Endothelial cell of umbilical vein (primary cell): ENCODE measurements at regions not wholly inside any gene's neighbourhood (a gene's known extent, or its start where the extent isn't known, plus 50 kb on each side); places are given as distances from the start of the nearest gene placed in this dataset.

Experiments
- BruUV-seq: library from RNA; stranded (reverse); fragments of 400-500 nt; replicated peaks from 2 replicates; lab custom pipeline; 2021; lab: Mats Ljungman, UMichigan
- CTCF ChIA-PET: fragments of 300-600, 350-600 bp; sonication (Branson Sonifier 250); formaldehyde crosslinking; loops from one replicate; lab custom pipeline; 2021; ENCODE audit warnings: antibody characterized with exemption, inconsistent platforms; lab: Charles Lee
- POLR2A ChIA-PET: fragments of 300-600, 350-600 bp; sonication (Branson Sonifier 250); formaldehyde crosslinking; loops from one replicate; lab custom pipeline; 2021; ENCODE audit warnings: antibody characterized with exemption, inconsistent platforms; lab: Charles Lee
- DNase-seq: peaks from one replicate; pipeline ENCODE4 v3.0.0-alpha.2; 2011; ENCODE audit warnings: low read depth, low spot score
- FAIRE-seq: peaks from 2 replicates; lab custom pipeline; 2011; peaks lifted over from hg19 to GRCh38; lab: Jason Lieb, UNC
- H2AFZ ChIP-seq: 2 replicates; pipeline ENCODE4 v1.6.0; 2012; ENCODE audit warnings: low read depth, low read length, control low read depth, inconsistent platforms
- H3K27ac ChIP-seq: 2 replicates; pipeline ENCODE4 v1.5.1; 2011; ENCODE audit warnings: low read depth, mild to moderate bottlenecking, control low read depth, low read length, moderate library complexity; ENCODE audit not compliant: insufficient read depth
- H3K27me3 ChIP-seq, 2 experiments: 2 replicates each; pipeline versions ENCODE4 v1.6.0 to v1.6.1; 2011; ENCODE audit warnings: low read length in 2 of 2, mixed read lengths in 1 of 2; ENCODE audit not compliant: control insufficient read depth in 2 of 2, insufficient read depth in 2 of 2
- H3K36me3 ChIP-seq, 2 experiments: 2 replicates in 1 of 2; 3 replicates in 1 of 2; pipeline ENCODE4 v1.5.1; 2011; ENCODE audit warnings: low read length in 2 of 2, mild to moderate bottlenecking in 1 of 2, moderate library complexity in 1 of 2; ENCODE audit not compliant: control insufficient read depth in 2 of 2, insufficient read depth in 2 of 2; ENCODE audit errors: extremely low read depth in 1 of 2
- H3K4me1 ChIP-seq: 3 replicates; pipeline ENCODE4 v1.5.1; 2011; ENCODE audit warnings: mild to moderate bottlenecking, low read length; ENCODE audit not compliant: control insufficient read depth, insufficient read depth; ENCODE audit errors: extremely low read depth
- H3K4me2 ChIP-seq: 2 replicates; pipeline ENCODE4 v1.6.1; 2011; ENCODE audit warnings: low read length, control low read depth, mixed read lengths; ENCODE audit not compliant: insufficient read depth
- H3K4me3 ChIP-seq, 3 experiments: fragments of 200-600 bp in 1 of 3; sonication (generic), shearing (Covaris generic) in 1 of 3; replicated peaks in 1 of 3; 2 replicates each; pipeline ENCODE4 v1.5.1; 2011 to 2016; ENCODE audit warnings: control low read depth in 3 of 3, low read length in 3 of 3, mild to moderate bottlenecking in 2 of 3, inconsistent platforms in 1 of 3, low read depth in 1 of 3, moderate library complexity in 1 of 3; ENCODE audit not compliant: insufficient read depth in 1 of 3
- H3K79me2 ChIP-seq: 2 replicates; pipeline ENCODE4 v1.6.0; 2012; ENCODE audit warnings: low read length, inconsistent platforms; ENCODE audit not compliant: control insufficient read depth, insufficient read depth
- H3K9ac ChIP-seq: replicated peaks from 2 replicates; pipeline ENCODE3; 2011; ENCODE audit warnings: low read length, control low read depth; ENCODE audit not compliant: insufficient read depth; ENCODE audit errors: extremely low read depth
- H3K9me1 ChIP-seq: replicated peaks from 3 replicates; pipeline ENCODE4 v1.6.0; 2011; ENCODE audit warnings: mild to moderate bottlenecking, low read length; ENCODE audit not compliant: control insufficient read depth, insufficient read depth; ENCODE audit errors: extremely low read depth
- H3K9me3 ChIP-seq: replicated peaks from 2 replicates; pipeline ENCODE4 v1.5.1; 2012; ENCODE audit warnings: low read length, inconsistent platforms; ENCODE audit not compliant: control insufficient read depth, insufficient read depth
- H4K20me1 ChIP-seq: replicated peaks from 2 replicates; pipeline ENCODE3; 2011; ENCODE audit warnings: mild to moderate bottlenecking, low read length; ENCODE audit not compliant: control insufficient read depth, insufficient read depth; ENCODE audit errors: extremely low read depth
- EZH2 ChIP-seq: IDR thresholded peaks from 2 replicates; pipeline ENCODE4 v1.6.1; 2012; ENCODE audit warnings: borderline replicate concordance, low read depth, mild to moderate bottlenecking, moderate library complexity, low read length, inconsistent platforms; ENCODE audit not compliant: severe bottlenecking
- FOS ChIP-seq: IDR thresholded peaks from 2 replicates; pipeline ENCODE4 v1.6.1; 2011; ENCODE audit warnings: mild to moderate bottlenecking, low read length, moderate library complexity, borderline replicate concordance; ENCODE audit not compliant: insufficient read depth
- GATA2 ChIP-seq: IDR thresholded peaks from 2 replicates; pipeline ENCODE4 v1.7.0; 2011; ENCODE audit warnings: low read depth, mild to moderate bottlenecking, moderate library complexity, mixed read lengths, low read length; ENCODE audit not compliant: insufficient read length, insufficient read depth
- JUN ChIP-seq: IDR thresholded peaks from 2 replicates; pipeline ENCODE4 v1.6.1; 2011; ENCODE audit warnings: borderline replicate concordance, low read depth; ENCODE audit not compliant: insufficient read length, insufficient read depth
- MYC ChIP-seq: IDR thresholded peaks from one replicate; pipeline ENCODE4 v1.6.1; 2011; ENCODE audit warnings: mild to moderate bottlenecking, low read depth, low read length
- POLR2A ChIP-seq: IDR thresholded peaks from 2 replicates; pipeline ENCODE4 v1.6.1; 2012; ENCODE audit warnings: low read depth, mild to moderate bottlenecking, control low read depth, low read length
- POLR2AphosphoS5 ChIP-seq: IDR thresholded peaks from 2 replicates; pipeline ENCODE4 v1.6.1; 2012; ENCODE audit warnings: low read depth, mild to moderate bottlenecking, control low read depth, low read length, moderate library complexity; ENCODE audit not compliant: insufficient read depth
- dilution Hi-C: fragments of 300-500 bp; cut with MboI; formaldehyde crosslinking; loops from one replicate; pipeline ENCODE4 v1.15.0; 2019; ENCODE audit warnings: low sequenced_read_pairs; ENCODE audit not compliant: extremely low pct_ligation_motif_present
- intact Hi-C: fragments of 100-400 bp; cut with micrococcal nuclease; formaldehyde crosslinking; loops from one replicate; pipeline ENCODE4 v1.10.0; 2022
- TF ChIP-seq, protein P1 (sequence below), 2 donors: IDR thresholded peaks; 1 replicate in 1 of 2; 2 replicates in 1 of 2; pipeline ENCODE4 v1.5.1; 2011; ENCODE audit warnings: low read length in 2 of 2, mild to moderate bottlenecking in 2 of 2, moderate library complexity in 2 of 2, control low read depth in 1 of 2, inconsistent platforms in 1 of 2, low read depth in 1 of 2; ENCODE audit not compliant: insufficient read depth in 1 of 2; ENCODE audit errors: extremely low read depth in 1 of 2
- TF ChIP-seq, protein P2 (sequence below): IDR thresholded peaks from 2 replicates; pipeline ENCODE4 v1.6.1; 2011; ENCODE audit not compliant: insufficient read depth, insufficient read length

DNA sequence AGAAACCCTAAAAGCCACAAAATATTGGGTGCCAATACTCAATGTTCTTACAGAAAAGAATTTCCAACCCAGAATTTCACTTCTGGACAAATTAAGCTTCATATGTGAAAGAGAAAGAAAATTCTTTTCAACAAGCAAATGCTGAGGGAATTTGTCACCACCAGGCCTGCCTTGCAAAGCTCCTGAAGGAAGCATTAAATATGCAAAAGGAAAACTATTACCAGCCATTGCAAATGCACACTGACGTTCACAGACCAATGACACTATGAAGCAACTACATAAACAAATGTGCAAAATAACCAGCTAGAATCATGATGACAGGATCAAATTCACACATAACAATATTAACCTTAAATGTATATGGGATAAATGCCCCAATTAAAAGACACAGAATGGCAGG, 187.9 kb upstream of the BTBD3 start:
- dilution Hi-C loops (no loop called here), intact Hi-C loops (no loop called here)
- no peak overlapping the region for H3K4me2 ChIP-seq
- H3K27me3 ChIP-seq, result no peaks in the 10 kb centered on the region
- DNase-seq, result no peak
- H3K9me3 ChIP-seq, result no peaks in the 10 kb centered on the region
- ChIA-PET POLR2A (no interaction called here), CTCF (no interaction called here)
- no peaks in the 10 kb centered on the region for H4K20me1 ChIP-seq
- H3K9me1 ChIP-seq, result no peaks in the 10 kb centered on the region
- no peak overlapping the region for H2AFZ ChIP-seq
- H3K4me3 ChIP-seq, result no peak overlapping the region
- no peak overlapping the region for H3K27ac ChIP-seq
- no peaks in the 10 kb centered on the region for H3K36me3 ChIP-seq
- no peaks in the 10 kb centered on the region for H3K4me1 ChIP-seq
- TF ChIP-seq POLR2A, result no peak
- TF ChIP-seq MYC, result no peak
- TF ChIP-seq, protein P1, sequence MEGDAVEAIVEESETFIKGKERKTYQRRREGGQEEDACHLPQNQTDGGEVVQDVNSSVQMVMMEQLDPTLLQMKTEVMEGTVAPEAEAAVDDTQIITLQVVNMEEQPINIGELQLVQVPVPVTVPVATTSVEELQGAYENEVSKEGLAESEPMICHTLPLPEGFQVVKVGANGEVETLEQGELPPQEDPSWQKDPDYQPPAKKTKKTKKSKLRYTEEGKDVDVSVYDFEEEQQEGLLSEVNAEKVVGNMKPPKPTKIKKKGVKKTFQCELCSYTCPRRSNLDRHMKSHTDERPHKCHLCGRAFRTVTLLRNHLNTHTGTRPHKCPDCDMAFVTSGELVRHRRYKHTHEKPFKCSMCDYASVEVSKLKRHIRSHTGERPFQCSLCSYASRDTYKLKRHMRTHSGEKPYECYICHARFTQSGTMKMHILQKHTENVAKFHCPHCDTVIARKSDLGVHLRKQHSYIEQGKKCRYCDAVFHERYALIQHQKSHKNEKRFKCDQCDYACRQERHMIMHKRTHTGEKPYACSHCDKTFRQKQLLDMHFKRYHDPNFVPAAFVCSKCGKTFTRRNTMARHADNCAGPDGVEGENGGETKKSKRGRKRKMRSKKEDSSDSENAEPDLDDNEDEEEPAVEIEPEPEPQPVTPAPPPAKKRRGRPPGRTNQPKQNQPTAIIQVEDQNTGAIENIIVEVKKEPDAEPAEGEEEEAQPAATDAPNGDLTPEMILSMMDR (IDR thresholded peaks at IDR 0.05; ENCODE audit: extremely low read depth in 1 of 2, insufficient read depth in 1 of 2, low read depth in 1 of 2, low read length in 2 of 2), result no peak
- no peak for TF ChIP-seq POLR2AphosphoS5
- TF ChIP-seq JUN, result no peak
- TF ChIP-seq EZH2, result no peak
- TF ChIP-seq, protein P2, sequence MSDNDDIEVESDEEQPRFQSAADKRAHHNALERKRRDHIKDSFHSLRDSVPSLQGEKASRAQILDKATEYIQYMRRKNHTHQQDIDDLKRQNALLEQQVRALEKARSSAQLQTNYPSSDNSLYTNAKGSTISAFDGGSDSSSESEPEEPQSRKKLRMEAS, result no peak
- TF ChIP-seq FOS, result no peak
- TF ChIP-seq GATA2, result no peak
- no TSS peak for BruUV-seq
- FAIRE-seq, result no peak
- no peak overlapping the region for H3K9ac ChIP-seq
- H3K79me2 ChIP-seq, result no peaks in the 10 kb centered on the region
